K562 (cell line): ENCODE measurements at regions not wholly inside any gene's neighbourhood (a gene's known extent, or its start where the extent isn't known, plus 50 kb on each side); places are given as distances from the start of the nearest gene placed in this dataset.
A peak's percentile ranks its signal among the peaks of the same experiment; 100 is the strongest.

Source experiments
- CBFA2T2 ChIP-seq: fragments of 450-650 bp; conservative IDR thresholded peaks from 2 replicates; pipeline ENCODE4 v1.6.1; 2017; ENCODE audit warnings: mild to moderate bottlenecking
- CLOCK ChIP-seq: fragments of 250-450 bp; sonication (Bioruptor Pico); IDR thresholded peaks from 2 replicates; pipeline ENCODE4 v1.4.0; 2020; ENCODE audit warnings: mild to moderate bottlenecking, moderate library complexity, borderline replicate concordance
- GMEB1 ChIP-seq: fragments of 250-450 bp; sonication (Bioruptor Pico); IDR thresholded peaks from 2 replicates; pipeline ENCODE4 v1.4.0; 2020; ENCODE audit warnings: mild to moderate bottlenecking
- HDAC8 ChIP-seq: fragments of 450-650 bp; IDR thresholded peaks from 2 replicates; pipeline ENCODE4 v1.6.1; 2016; ENCODE audit warnings: mild to moderate bottlenecking, missing genetic modification characterization, moderate library complexity, missing compliant biosample characterization
- ID3 ChIP-seq, 2 experiments: fragments of 250-450 bp in 1 of 2; fragments of 450-650 bp in 1 of 2; sonication (Bioruptor Pico) in 1 of 2; IDR thresholded peaks; 2 replicates each; pipeline versions ENCODE4 v1.6.1 to v1.8.0; 2016 to 2021; ENCODE audit warnings: mild to moderate bottlenecking in 2 of 2, moderate library complexity in 2 of 2, missing compliant biosample characterization in 1 of 2, missing genetic modification characterization in 1 of 2
- JUNB ChIP-seq: fragments of 450-650 bp; formaldehyde crosslinking; conservative IDR thresholded peaks from 2 replicates; pipeline ENCODE4 v1.4.0; 2020; ENCODE audit warnings: mild to moderate bottlenecking
- PCBP1 ChIP-seq: fragments of 200-400 bp; formaldehyde crosslinking; IDR thresholded peaks from 2 replicates; pipeline ENCODE4 v1.6.1; 2018; ENCODE audit warnings: mild to moderate bottlenecking, low read depth, low read length; ENCODE audit not compliant: poor library complexity, severe bottlenecking
- PPARD ChIP-seq: fragments of 250-450 bp; sonication (Bioruptor Pico); IDR thresholded peaks from 2 replicates; pipeline ENCODE4 v1.8.0; 2022; ENCODE audit warnings: inconsistent platforms, mild to moderate bottlenecking, moderate library complexity
- SMAD3 ChIP-seq: fragments of 450-650 bp; formaldehyde crosslinking; conservative IDR thresholded peaks from 2 replicates; pipeline ENCODE4 v1.4.0; 2020; ENCODE audit warnings: mild to moderate bottlenecking
- SRF ChIP-seq, 2 experiments: fragments of 250-450, 450-650 bp in 1 of 2; sonication (Bioruptor Pico) in 1 of 2; sonication (generic) in 1 of 2; formaldehyde crosslinking; IDR thresholded peaks; 2 replicates each; pipeline versions ENCODE4 v1.5.0 to v1.5.1; 2020 to 2022; ENCODE audit warnings: mild to moderate bottlenecking in 1 of 2, missing genetic modification reagents in 1 of 2
- TCFL5 ChIP-seq: fragments of 250-450 bp; sonication (Bioruptor Pico); conservative IDR thresholded peaks from 2 replicates; pipeline ENCODE4 v1.6.1; 2021; ENCODE audit warnings: mild to moderate bottlenecking, moderate library complexity, matching md5 sums
- TOE1 ChIP-seq, 2 experiments: fragments of 450-650 bp in 1 of 2; sonication (generic) in 1 of 2; formaldehyde crosslinking in 1 of 2; IDR thresholded peaks; 2 replicates each; pipeline versions ENCODE4 v1.7.1 to v1.8.0; 2016 to 2022; ENCODE audit warnings: borderline replicate concordance in 2 of 2, mild to moderate bottlenecking in 2 of 2, antibody characterized with exemption in 1 of 2, inconsistent platforms in 1 of 2, low read depth in 1 of 2, missing genetic modification reagents in 1 of 2, moderate library complexity in 1 of 2
- YY1 ChIP-seq, 3 experiments: IDR thresholded peaks; 2 replicates each; pipeline ENCODE4 v1.6.1; 2011; ENCODE audit warnings: low read length in 2 of 3, mild to moderate bottlenecking in 2 of 3, moderate library complexity in 2 of 3, borderline replicate concordance in 1 of 3, control low read depth in 1 of 3, low read depth in 1 of 3; ENCODE audit not compliant: insufficient read depth in 3 of 3, insufficient replicate concordance in 2 of 3, control insufficient read depth in 1 of 3, insufficient read length in 1 of 3; ENCODE audit errors: extremely low read depth in 1 of 3
- ZFP30 ChIP-seq: fragments of 250-450 bp; sonication (Bioruptor Pico); IDR thresholded peaks from 2 replicates; pipeline ENCODE4 v1.8.0; 2022; ENCODE audit warnings: moderate library complexity, mild to moderate bottlenecking, inconsistent platforms, borderline replicate concordance
- ZKSCAN3 ChIP-seq: fragments of 250-450 bp; sonication (Bioruptor Pico); IDR thresholded peaks from 2 replicates; pipeline ENCODE4 v1.4.0; 2020
- ZNF140 ChIP-seq: fragments of 250-450 bp; sonication (Bioruptor Pico); IDR thresholded peaks from 2 replicates; pipeline ENCODE4 v1.8.0; 2021; ENCODE audit warnings: moderate library complexity, mild to moderate bottlenecking, inconsistent platforms
- ZNF184 ChIP-seq: sonication (generic); formaldehyde crosslinking; IDR thresholded peaks from 2 replicates; pipeline ENCODE4 v1.5.0; 2020; ENCODE audit warnings: missing genetic modification reagents
- ZNF436 ChIP-seq: fragments of 250-450, 450-650 bp; sonication (Bioruptor Pico); formaldehyde crosslinking; IDR thresholded peaks from 2 replicates; pipeline ENCODE4 v1.7.0; 2020; ENCODE audit warnings: mild to moderate bottlenecking
- ZNF561 ChIP-seq: fragments of 450-650 bp; formaldehyde crosslinking; conservative IDR thresholded peaks from 2 replicates; pipeline ENCODE4 v1.4.0; 2020; ENCODE audit warnings: mild to moderate bottlenecking, moderate library complexity
- ZNF696 ChIP-seq: fragments of 250-450 bp; sonication (Bioruptor Pico); conservative IDR thresholded peaks from 2 replicates; pipeline ENCODE4 v1.4.0; 2020; ENCODE audit warnings: mild to moderate bottlenecking, moderate library complexity
- ZNF707 ChIP-seq: fragments of 250-450 bp; sonication (Bioruptor Pico); conservative IDR thresholded peaks from 2 replicates; pipeline ENCODE4 v1.8.0; 2022; ENCODE audit warnings: inconsistent platforms, mild to moderate bottlenecking, moderate library complexity
- ZSCAN32 ChIP-seq: fragments of 450-650 bp; formaldehyde crosslinking; IDR thresholded peaks from 2 replicates; pipeline ENCODE4 v1.4.0; 2020; ENCODE audit warnings: mild to moderate bottlenecking, moderate library complexity

- TF ChIP-seq CLOCK (CRISPR knock-in tag) (0 out of 2 replicates have a peak, but pooled peaks have one; percentile 35), ZFP30 (CRISPR knock-in tag) (0 out of 2 replicates have a peak, but pooled peaks have one; percentile 46), ZNF140 (CRISPR knock-in tag) (0 out of 2 replicates have a peak, but pooled peaks have one; percentile 27), CBFA2T2 (no peak), ZNF184 (CRISPR knock-in tag) (no peak), ZKSCAN3 (CRISPR knock-in tag) (peak; percentile 55; the same call in 1 of the 2 replicates), ZNF707 (CRISPR knock-in tag) (peak; percentile 67; the same call in 1 of the 2 replicates), SMAD3 (peak; percentile 30; the same call in 1 of the 2 replicates), TOE1 (IDR thresholded peaks at IDR 0.05; ENCODE audit: borderline replicate concordance) (no peak), TOE1 (CRISPR knock-in tag; IDR thresholded peaks at IDR 0.05; ENCODE audit: borderline replicate concordance, low read depth) (no peak), YY1 (IDR thresholded peaks at IDR 0.05; ENCODE audit: borderline replicate concordance in 1 of 3, control insufficient read depth in 1 of 3, extremely low read depth in 1 of 3, insufficient read depth in 3 of 3, insufficient read length in 1 of 3, insufficient replicate concordance in 2 of 3, low read depth in 1 of 3, low read length in 2 of 3) (no peak), SRF (CRISPR knock-in tag; IDR thresholded peaks at IDR 0.05) (peak in 1 of 2 experiments; percentile 42; a peak in 1 of 4 replicates), ZNF561 (CRISPR knock-in tag) (0 out of 2 replicates have a peak, but pooled peaks have one; percentile 29), ZSCAN32 (CRISPR knock-in tag) (peak; percentile 41; the same call in 1 of the 2 replicates), ID3 (CRISPR knock-in tag; IDR thresholded peaks at IDR 0.05) (no peak), ID3 (tag; IDR thresholded peaks at IDR 0.05) (peak; percentile 37; the same call in 1 of the 2 replicates), HDAC8 (tag) (no peak), PPARD (CRISPR knock-in tag) (0 out of 2 replicates have a peak, but pooled peaks have one; percentile 2), ZNF696 (CRISPR knock-in tag) (0 out of 2 replicates have a peak, but pooled peaks have one; percentile 38), JUNB (CRISPR knock-in tag) (0 out of 2 replicates have a peak, but pooled peaks have one; percentile 56), PCBP1 (no peak), TCFL5 (CRISPR knock-in tag) (0 out of 2 replicates have a peak, but pooled peaks have one; percentile 16), GMEB1 (CRISPR knock-in tag) (0 out of 2 replicates have a peak, but pooled peaks have one; percentile 49), ZNF436 (CRISPR knock-in tag) (peak; percentile 41; the same call in 1 of the 2 replicates)
These were observed 111.2 kb upstream of the TOP3B start (continued) for GRCh38 chr22:22093743-22094142.
